HCT116 (cell line): ENCODE measurements at regions not wholly inside any gene's neighbourhood (a gene's known extent, or its start where the extent isn't known, plus 50 kb on each side); places are given as distances from the start of the nearest gene placed in this dataset.

Experiments
- ATAC-seq: fragments of 200-7000 bp; cut with Tn5 transposase; 2 replicates; pipeline ENCODE4 v1.9.1; 2020; ENCODE audit warnings: mild to moderate bottlenecking, moderate library complexity
- BruUV-seq: library from RNA; stranded (reverse); fragments of 400-500 nt; replicated peaks from 2 replicates; lab custom pipeline; 2021; lab: Mats Ljungman, UMichigan
- CTCF ChIA-PET: fragments of 300-600 bp; sonication (Branson Sonifier 250); formaldehyde crosslinking; loops from one replicate; lab custom pipeline; 2021; ENCODE audit warnings: antibody characterized with exemption; lab: Charles Lee
- POLR2A ChIA-PET: fragments of 300-600, 350-600 bp; sonication (Branson Sonifier 250); formaldehyde crosslinking; loops from one replicate; lab custom pipeline; 2021; ENCODE audit warnings: antibody characterized with exemption; lab: Charles Lee
- RAD21 ChIA-PET, 2 experiments: fragments of 300-600 bp; sonication (Branson Sonifier 250); formaldehyde crosslinking; loops; one replicate each; lab custom pipeline; 2023; ENCODE audit warnings: low total read pairs in 2 of 2; ENCODE audit not compliant: uncharacterized antibody in 2 of 2, unreplicated experiment in 2 of 2, low non-redundant PET in 1 of 2; lab: Charles Lee
- DNase-seq: peaks from one replicate; pipeline ENCODE4 v3.0.0-alpha.2; 2010; ENCODE audit warnings: low read depth, low spot score
- H2AFZ ChIP-seq: fragments of 200-600 bp; shearing (Covaris generic), sonication (generic); 2 replicates; pipeline ENCODE4 v1.6.1; 2017; ENCODE audit warnings: low read depth, mixed run types, mixed read lengths, antibody characterized with exemption, low read length; ENCODE audit not compliant: poor library complexity, severe bottlenecking
- H3K27ac ChIP-seq: 2 replicates; pipeline ENCODE4 v1.5.1; 2012; ENCODE audit warnings: low read depth, low read length
- H3K27me3 ChIP-seq: fragments of 200-600 bp; sonication (generic); 2 replicates; pipeline ENCODE4 v1.6.1; 2016; ENCODE audit warnings: mixed run types, low read length, mixed read lengths; ENCODE audit not compliant: insufficient read depth
- H3K36me3 ChIP-seq, 2 experiments: fragments of 200-500 bp in 1 of 2; fragments of 200-600 bp in 1 of 2; sonication (Bioruptor generic) in 1 of 2; sonication (generic) in 1 of 2; 2 replicates each; pipeline versions ENCODE4 v1.5.1 to v1.6.1; 2014 to 2016; ENCODE audit warnings: low read length in 2 of 2, inconsistent platforms in 1 of 2, mixed read lengths in 1 of 2, mixed run types in 1 of 2; ENCODE audit not compliant: insufficient read depth in 2 of 2, control insufficient read depth in 1 of 2
- H3K4me1 ChIP-seq, 2 experiments: fragments of 200-600 bp in 1 of 2; sonication (generic) in 1 of 2; 2 replicates each; pipeline versions ENCODE4 v1.5.1 to v1.6.1; 2012 to 2017; ENCODE audit warnings: low read length in 2 of 2, inconsistent platforms in 1 of 2, mild to moderate bottlenecking in 1 of 2, mixed read lengths in 1 of 2, mixed run types in 1 of 2, moderate library complexity in 1 of 2; ENCODE audit not compliant: insufficient read depth in 2 of 2, control insufficient read depth in 1 of 2
- H3K4me2 ChIP-seq: fragments of 200-600 bp; sonication (generic); 2 replicates; pipeline ENCODE4 v1.6.1; 2017; ENCODE audit warnings: mixed run types, low read length, mixed read lengths
- H3K4me3 ChIP-seq, 2 experiments: fragments of 200-600 bp in 1 of 2; sonication (generic) in 1 of 2; replicated peaks in 1 of 2; 2 replicates each; pipeline ENCODE4 v1.5.1; 2011 to 2016; ENCODE audit warnings: low read length in 2 of 2, control low read depth in 1 of 2, low read depth in 1 of 2, mild to moderate bottlenecking in 1 of 2, mixed read lengths in 1 of 2, mixed run types in 1 of 2
- H3K79me2 ChIP-seq: fragments of 200-600 bp; sonication (generic); 2 replicates; pipeline ENCODE4 v1.6.1; 2017; ENCODE audit warnings: mild to moderate bottlenecking, mixed run types, low read length, moderate library complexity, mixed read lengths; ENCODE audit not compliant: insufficient read depth
- H3K9ac ChIP-seq: fragments of 200-600 bp; sonication (generic); 2 replicates; pipeline ENCODE4 v1.6.1; 2016; ENCODE audit warnings: low read length, mixed read lengths
- H3K9me2 ChIP-seq: fragments of 200-600 bp; sonication (generic), shearing (Covaris generic); 2 replicates; pipeline ENCODE4 v1.6.1; 2017; ENCODE audit warnings: mixed run types, mild to moderate bottlenecking, moderate library complexity; ENCODE audit not compliant: insufficient read depth
- H3K9me3 ChIP-seq, 2 experiments: fragments of 200-500 bp in 1 of 2; fragments of 200-600 bp in 1 of 2; sonication (Bioruptor generic) in 1 of 2; sonication (generic) in 1 of 2; 2 replicates each; pipeline ENCODE4 v1.6.1; 2014 to 2017; ENCODE audit warnings: low read length in 2 of 2, mixed read lengths in 2 of 2, inconsistent platforms in 1 of 2, low read depth in 1 of 2, mild to moderate bottlenecking in 1 of 2, mixed run types in 1 of 2, moderate library complexity in 1 of 2; ENCODE audit not compliant: control insufficient read depth in 1 of 2, insufficient read depth in 1 of 2
- H4K20me1 ChIP-seq: fragments of 200-600 bp; sonication (generic), shearing (Covaris generic); 2 replicates; pipeline ENCODE4 v1.6.1; 2017; ENCODE audit warnings: mixed run types, mild to moderate bottlenecking, moderate library complexity; ENCODE audit not compliant: insufficient read depth
- CBX3 ChIP-seq: IDR thresholded peaks from 2 replicates; pipeline ENCODE4 v1.6.1; 2012; ENCODE audit warnings: low read depth
- CEBPB ChIP-seq: IDR thresholded peaks from 2 replicates; pipeline ENCODE4 v1.6.1; 2012; ENCODE audit warnings: low read depth
- EGR1 ChIP-seq: IDR thresholded peaks from 2 replicates; pipeline ENCODE4 v1.6.1; 2012; ENCODE audit warnings: low read depth
- ELF1 ChIP-seq: IDR thresholded peaks from 2 replicates; pipeline ENCODE4 v1.6.1; 2012; ENCODE audit warnings: low read depth, borderline replicate concordance
- POLR2A ChIP-seq: IDR thresholded peaks from 2 replicates; pipeline ENCODE4 v1.7.0; 2011; ENCODE audit warnings: borderline replicate concordance; ENCODE audit not compliant: insufficient read depth, insufficient read length; ENCODE audit errors: extremely low read depth
- RAD21 ChIP-seq: IDR thresholded peaks from 2 replicates; pipeline ENCODE4 v1.6.1; 2012; ENCODE audit warnings: low read depth, mild to moderate bottlenecking
- SRF ChIP-seq: IDR thresholded peaks from 2 replicates; pipeline ENCODE4 v1.6.1; 2012; ENCODE audit warnings: low read depth
- intact Hi-C: fragments of 100-400 bp; cut with micrococcal nuclease; formaldehyde crosslinking; loops from 2 replicates; pipeline ENCODE4 v1.10.0; 2022
- TF ChIP-seq, protein P1 (sequence below): IDR thresholded peaks from 2 replicates; pipeline ENCODE4 v1.6.1; 2012
- TF ChIP-seq, protein P2 (sequence below), 3 experiments: fragments of 200-600 bp in 1 of 3; sonication (generic) in 1 of 3; IDR thresholded peaks in 2 of 3; conservative IDR thresholded peaks in 1 of 3; 2 replicates each; pipeline ENCODE4 v1.5.1; 2012 to 2017; ENCODE audit warnings: low read depth in 2 of 3, low read length in 2 of 3, antibody characterized with exemption in 1 of 3, borderline replicate concordance in 1 of 3, control low read depth in 1 of 3, mild to moderate bottlenecking in 1 of 3, mixed read lengths in 1 of 3, mixed run types in 1 of 3, moderate library complexity in 1 of 3; ENCODE audit not compliant: insufficient read depth in 1 of 3
- TF ChIP-seq, protein P3 (sequence below): IDR thresholded peaks from 2 replicates; pipeline ENCODE4 v1.6.1; 2012

GRCh38 chr9:79384501-79384900, 187.3 kb upstream of the TLE4 start:
- H3K9me2 ChIP-seq = no peaks in the 10 kb centered on the region
- no TSS peak for BruUV-seq
- ChIA-PET CTCF (no interaction called here), POLR2A (no interaction called here)
- H3K4me1 ChIP-seq = no peaks in the 10 kb centered on the region
- H3K27me3 ChIP-seq = no peaks in the 10 kb centered on the region
- DNase-seq = no peak
- H3K9ac ChIP-seq = no peak overlapping the region
- ATAC-seq = no peak
- TF ChIP-seq RAD21 = no peak
- TF ChIP-seq, all 23 proteins: peak for 0
- Histone ChIP-seq H4K20me1 (no peaks in the 10 kb centered on the region), H3K79me2 (no peaks in the 10 kb centered on the region), H3K4me3 (no peak overlapping the region), H3K36me3 (no peaks in the 10 kb centered on the region), H3K4me2 (no peak overlapping the region), H2AFZ (no peak overlapping the region), H3K27ac (no peak overlapping the region), H3K9me3 (peaks cover 4 to 6% of the 10 kb centered on the region in 2 experiments; a peak in 2 of 4 replicates)
- intact Hi-C loops = no loop called here
- RAD21 ChIA-PET = no interaction called here

DNA sequence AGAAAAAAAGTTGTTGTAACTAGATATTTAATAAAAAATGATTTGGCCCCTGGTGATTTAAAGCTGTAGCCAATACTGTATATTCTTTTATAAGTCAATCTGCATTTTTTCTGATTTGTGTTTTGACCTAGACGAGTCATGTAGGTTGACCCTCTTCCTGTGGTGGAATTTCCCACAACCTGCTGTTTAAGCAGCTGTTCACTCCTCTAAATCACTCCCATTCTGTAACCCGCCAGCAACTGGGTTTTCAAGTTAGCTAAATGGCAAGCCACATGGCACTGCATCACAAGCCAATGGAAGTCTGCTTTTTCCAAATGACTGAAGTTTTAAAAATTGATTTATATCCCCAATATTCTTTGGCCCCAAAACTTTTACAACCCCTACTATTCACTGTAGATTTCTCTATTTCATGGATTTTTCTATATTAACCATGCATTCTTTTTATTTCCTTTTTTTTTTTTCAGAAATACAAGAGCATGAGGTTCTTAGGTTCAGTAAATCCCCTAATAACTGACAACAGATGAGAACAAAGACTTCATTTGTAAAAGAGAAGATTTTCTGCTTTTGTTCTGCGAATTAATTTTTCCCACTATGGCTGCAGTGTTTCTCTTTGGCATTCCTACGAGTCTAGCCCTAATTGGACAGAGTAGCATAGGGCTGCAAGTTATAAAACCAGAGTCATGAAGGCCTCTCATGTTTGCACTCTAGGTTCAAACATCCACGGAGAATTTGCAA, 184.5 kb upstream of the TLE4 start:
- H3K27ac ChIP-seq = no peak overlapping the region
- H3K4me3 ChIP-seq = no peak overlapping the region
- no peaks in the 10 kb centered on the region for H3K27me3 ChIP-seq
- H3K9me2 ChIP-seq = no peaks in the 10 kb centered on the region
- no peak for ATAC-seq
- intact Hi-C loops = no loop called here
- POLR2A ChIA-PET = no interaction called here
- H2AFZ ChIP-seq = no peak overlapping the region
- RAD21 ChIA-PET = no interaction called here
- TF ChIP-seq SRF (no peak), EGR1 (no peak), ELF1 (no peak), POLR2A (no peak), CEBPB (no peak), RAD21 (no peak), CBX3 (no peak)
- TF ChIP-seq, protein P1, sequence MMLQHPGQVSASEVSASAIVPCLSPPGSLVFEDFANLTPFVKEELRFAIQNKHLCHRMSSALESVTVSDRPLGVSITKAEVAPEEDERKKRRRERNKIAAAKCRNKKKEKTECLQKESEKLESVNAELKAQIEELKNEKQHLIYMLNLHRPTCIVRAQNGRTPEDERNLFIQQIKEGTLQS = no peak
- TF ChIP-seq, protein P2, sequence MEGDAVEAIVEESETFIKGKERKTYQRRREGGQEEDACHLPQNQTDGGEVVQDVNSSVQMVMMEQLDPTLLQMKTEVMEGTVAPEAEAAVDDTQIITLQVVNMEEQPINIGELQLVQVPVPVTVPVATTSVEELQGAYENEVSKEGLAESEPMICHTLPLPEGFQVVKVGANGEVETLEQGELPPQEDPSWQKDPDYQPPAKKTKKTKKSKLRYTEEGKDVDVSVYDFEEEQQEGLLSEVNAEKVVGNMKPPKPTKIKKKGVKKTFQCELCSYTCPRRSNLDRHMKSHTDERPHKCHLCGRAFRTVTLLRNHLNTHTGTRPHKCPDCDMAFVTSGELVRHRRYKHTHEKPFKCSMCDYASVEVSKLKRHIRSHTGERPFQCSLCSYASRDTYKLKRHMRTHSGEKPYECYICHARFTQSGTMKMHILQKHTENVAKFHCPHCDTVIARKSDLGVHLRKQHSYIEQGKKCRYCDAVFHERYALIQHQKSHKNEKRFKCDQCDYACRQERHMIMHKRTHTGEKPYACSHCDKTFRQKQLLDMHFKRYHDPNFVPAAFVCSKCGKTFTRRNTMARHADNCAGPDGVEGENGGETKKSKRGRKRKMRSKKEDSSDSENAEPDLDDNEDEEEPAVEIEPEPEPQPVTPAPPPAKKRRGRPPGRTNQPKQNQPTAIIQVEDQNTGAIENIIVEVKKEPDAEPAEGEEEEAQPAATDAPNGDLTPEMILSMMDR (IDR thresholded peaks at IDR 0.05 in 2 of 3, conservative IDR thresholded peaks at IDR 0.05 in 1 of 3; ENCODE audit: borderline replicate concordance in 1 of 3, insufficient read depth in 1 of 3, low read depth in 2 of 3, low read length in 2 of 3) = no peak
- TF ChIP-seq, protein P3, sequence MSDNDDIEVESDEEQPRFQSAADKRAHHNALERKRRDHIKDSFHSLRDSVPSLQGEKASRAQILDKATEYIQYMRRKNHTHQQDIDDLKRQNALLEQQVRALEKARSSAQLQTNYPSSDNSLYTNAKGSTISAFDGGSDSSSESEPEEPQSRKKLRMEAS = no peak
- H3K9ac ChIP-seq = no peak overlapping the region
- CTCF ChIA-PET = no interaction called here
- peaks cover 4 to 6% of the 10 kb centered on the region in 2 experiments; a peak in 2 of 4 replicates for H3K9me3 ChIP-seq
- no peaks in the 10 kb centered on the region for H3K79me2 ChIP-seq
- no peak overlapping the region for H3K4me2 ChIP-seq
- no peaks in the 10 kb centered on the region for H4K20me1 ChIP-seq
- no peaks in the 10 kb centered on the region for H3K4me1 ChIP-seq
- DNase-seq = no peak
- no peaks in the 10 kb centered on the region for H3K36me3 ChIP-seq
- BruUV-seq = no TSS peak
